Raji (cell line): ENCODE measurements at regions not wholly inside any gene's neighbourhood (a gene's known extent, or its start where the extent isn't known, plus 50 kb on each side); places are given as distances from the start of the nearest gene placed in this dataset.

Experiments used
- POLR2A ChIP-seq: IDR thresholded peaks from 2 replicates; pipeline ENCODE4 v1.6.1; 2011; ENCODE audit warnings: low read depth, low read length, control low read depth; ENCODE audit not compliant: insufficient read depth

- no peak for TF ChIP-seq POLR2A
Measured at GRCh38 chrX:115912372-115912897, 258.1 kb upstream of the AGTR2 start.

GRCh38 chrX:115913575-115913974, 257.0 kb upstream of the AGTR2 start:
- no peak for TF ChIP-seq POLR2A

- no peak for TF ChIP-seq POLR2A
Measured at GRCh38 chrX:115929480-115929879, 241.1 kb upstream of the AGTR2 start.

- no peak for TF ChIP-seq POLR2A
Measured at GRCh38 chrX:115936008-115936407, 234.5 kb upstream of the AGTR2 start.

- TF ChIP-seq POLR2A: no peak
Measured at GRCh38 chrX:115939070-115939469, 231.5 kb upstream of the AGTR2 start.

- no peak for TF ChIP-seq POLR2A
Measured at GRCh38 chrX:115939636-115940160, 230.8 kb upstream of the AGTR2 start.

GRCh38 chrX:115940348-115940747, 230.2 kb upstream of the AGTR2 start:
- TF ChIP-seq POLR2A: no peak

- TF ChIP-seq POLR2A: no peak
Measured at GRCh38 chrX:115940888-115941332, 229.6 kb upstream of the AGTR2 start.

- TF ChIP-seq POLR2A: no peak
Measured at GRCh38 chrX:115941388-115941787, 229.2 kb upstream of the AGTR2 start.

GRCh38 chrX:115946059-115946458, 224.5 kb upstream of the AGTR2 start:
- no peak for TF ChIP-seq POLR2A

- no peak for TF ChIP-seq POLR2A
Measured at GRCh38 chrX:115948018-115948923, 222.3 kb upstream of the AGTR2 start.

GRCh38 chrX:115949900-115950822, 220.4 kb upstream of the AGTR2 start:
- TF ChIP-seq POLR2A: no peak

GRCh38 chrX:115952417-115953092, 218.0 kb upstream of the AGTR2 start:
- TF ChIP-seq POLR2A: no peak

GRCh38 chrX:115957862-115958490, 212.6 kb upstream of the AGTR2 start:
- no peak for TF ChIP-seq POLR2A
